ENCODE measurements at regions not wholly inside any gene's neighbourhood (a gene's known extent, or its start where the extent isn't known, plus 50 kb on each side); places are given as distances from the start of the nearest gene placed in this dataset.

GRCh38 chr22:48981371-48982061 is 846.2 kb downstream of the BRD1 start:
- Mint-ChIP-seq H3K27me3 (ENCODE audit: low read depth in 2 of 2) (peaks cover 0 to 9% of the 10 kb centered on the region in 2 donors), H3K36me3 (no peaks in the 10 kb centered on the region), H3K4me1 (no peaks in the 10 kb centered on the region), H3K27ac (no peak overlapping the region), H3K9me3 (peaks cover 4 to 5% of the 10 kb centered on the region in 2 donors), H3K4me3 (no peak overlapping the region)
- WGBS (ENCODE audit: insufficient coverage), result 81% methylated on average over 20 of the region's 20 CpGs
- H3K27me3 ChIP-seq (ENCODE audit: control insufficient read depth, insufficient read depth, low read length), result no peaks in the 10 kb centered on the region
- DNase-seq, result no peak
- no peaks in the 10 kb centered on the region for H3K9me3 ChIP-seq (ENCODE audit: control insufficient read depth, insufficient read depth, low read length)
- H3K27ac ChIP-seq (ENCODE audit: low read length), result no peak overlapping the region
- H3K36me3 ChIP-seq (ENCODE audit: control insufficient read depth, insufficient read depth, low read length), result no peaks in the 10 kb centered on the region
- H3K4me1 ChIP-seq (ENCODE audit: control insufficient read depth, insufficient read depth, low read length), result no peaks in the 10 kb centered on the region
- intact Hi-C loops (cut with micrococcal nuclease), result no loop called here
- no peak for ATAC-seq
- H3K4me3 ChIP-seq (ENCODE audit: low read length), result no peak overlapping the region
- no peak for TF ChIP-seq CTCF (IDR thresholded peaks at IDR 0.05)

GRCh38 chr22:48980918-48981317 is 846.8 kb downstream of the BRD1 start:
- WGBS (ENCODE audit: insufficient coverage), result 72% methylated on average over 10 of the region's 10 CpGs
- Mint-ChIP-seq H3K4me1 (no peaks in the 10 kb centered on the region), H3K27me3 (ENCODE audit: low read depth in 2 of 2) (peaks cover 1 to 9% of the 10 kb centered on the region in 2 donors), H3K4me3 (no peak overlapping the region), H3K9me3 (peaks cover 4 to 5% of the 10 kb centered on the region in 2 donors), H3K36me3 (no peaks in the 10 kb centered on the region), H3K27ac (no peak overlapping the region)
- no peaks in the 10 kb centered on the region for H3K4me1 ChIP-seq (ENCODE audit: control insufficient read depth, insufficient read depth, low read length)
- ATAC-seq (no peak), DNase-seq (no peak)
- intact Hi-C loops (cut with micrococcal nuclease), result no loop called here
- H3K4me3 ChIP-seq (ENCODE audit: low read length), result no peak overlapping the region
- no peaks in the 10 kb centered on the region for H3K9me3 ChIP-seq (ENCODE audit: control insufficient read depth, insufficient read depth, low read length)
- no peak overlapping the region for H3K27ac ChIP-seq (ENCODE audit: low read length)
- H3K36me3 ChIP-seq (ENCODE audit: control insufficient read depth, insufficient read depth, low read length), result no peaks in the 10 kb centered on the region
- no peak for TF ChIP-seq CTCF (IDR thresholded peaks at IDR 0.05)
- H3K27me3 ChIP-seq (ENCODE audit: control insufficient read depth, insufficient read depth, low read length), result no peaks in the 10 kb centered on the region

- Mint-ChIP-seq H3K27me3 (ENCODE audit: low read depth in 2 of 2) (peaks cover 7 to 9% of the 10 kb centered on the region in 2 donors), H3K27ac (no peak overlapping the region), H3K9me3 (peaks cover 4 to 5% of the 10 kb centered on the region in 2 donors), H3K4me3 (no peak overlapping the region), H3K36me3 (no peaks in the 10 kb centered on the region), H3K4me1 (no peaks in the 10 kb centered on the region)
- H3K4me3 ChIP-seq (ENCODE audit: low read length), result no peak overlapping the region
- no peaks in the 10 kb centered on the region for H3K4me1 ChIP-seq (ENCODE audit: control insufficient read depth, insufficient read depth, low read length)
- no peak for TF ChIP-seq CTCF (IDR thresholded peaks at IDR 0.05)
- no peak overlapping the region for H3K27ac ChIP-seq (ENCODE audit: low read length)
- ATAC-seq (no peak), DNase-seq (no peak)
- no peaks in the 10 kb centered on the region for H3K36me3 ChIP-seq (ENCODE audit: control insufficient read depth, insufficient read depth, low read length)
- intact Hi-C loops (cut with micrococcal nuclease), result no loop called here
- WGBS (ENCODE audit: insufficient coverage), result 86% methylated on average over 14 of the region's 14 CpGs
- no peaks in the 10 kb centered on the region for H3K27me3 ChIP-seq (ENCODE audit: control insufficient read depth, insufficient read depth, low read length)
- H3K9me3 ChIP-seq (ENCODE audit: control insufficient read depth, insufficient read depth, low read length), result no peaks in the 10 kb centered on the region
Measured at GRCh38 chr22:48980409-48980808, 847.3 kb downstream of the BRD1 start.

- Histone ChIP-seq H3K9me3 (ENCODE audit: control insufficient read depth, insufficient read depth, low read length) (no peaks in the 10 kb centered on the region), H3K27me3 (ENCODE audit: control insufficient read depth, insufficient read depth, low read length) (no peaks in the 10 kb centered on the region), H3K4me3 (ENCODE audit: low read length) (no peak overlapping the region), H3K4me1 (ENCODE audit: control insufficient read depth, insufficient read depth, low read length) (no peaks in the 10 kb centered on the region), H3K36me3 (ENCODE audit: control insufficient read depth, insufficient read depth, low read length) (no peaks in the 10 kb centered on the region), H3K27ac (ENCODE audit: low read length) (no peak overlapping the region)
- Mint-ChIP-seq H3K27me3 (ENCODE audit: low read depth in 2 of 2) (peaks cover 8 to 9% of the 10 kb centered on the region in 2 donors), H3K4me3 (no peak overlapping the region), H3K4me1 (no peaks in the 10 kb centered on the region), H3K27ac (no peak overlapping the region), H3K36me3 (no peaks in the 10 kb centered on the region), H3K9me3 (no peaks in the 10 kb centered on the region)
- intact Hi-C loops (cut with micrococcal nuclease), result no loop called here
- TF ChIP-seq CTCF (IDR thresholded peaks at IDR 0.05), result no peak
- DNase-seq, result no peak
- 61% methylated on average over 4 of the region's 4 CpGs for WGBS (ENCODE audit: insufficient coverage)
- no peak for ATAC-seq
Measured at GRCh38 chr22:48979482-48979881, 848.2 kb downstream of the BRD1 start.
